GM12874 (cell line): ENCODE measurements at regions not wholly inside any gene's neighbourhood (a gene's known extent, or its start where the extent isn't known, plus 50 kb on each side); places are given as distances from the start of the nearest gene placed in this dataset.

Source experiments
- CTCF ChIP-seq: IDR thresholded peaks from 2 replicates; pipeline ENCODE4 v1.5.1; 2011; ENCODE audit warnings: low read depth, mild to moderate bottlenecking, control low read depth, low read length, moderate library complexity; ENCODE audit not compliant: insufficient read depth

- TF ChIP-seq CTCF, result no peak
Observed at GRCh38 chr2:19127616-19128015, 230.8 kb downstream of the OSR1 start.

GRCh38 chr2:19125901-19126680 is 232.3 kb downstream of the OSR1 start:
- no peak for TF ChIP-seq CTCF

GRCh38 chr2:19124135-19124534 is 234.3 kb downstream of the OSR1 start:
- TF ChIP-seq CTCF, result no peak

GRCh38 chr2:19123556-19123955 is 234.9 kb downstream of the OSR1 start:
- TF ChIP-seq CTCF, result no peak

GRCh38 chr2:19122220-19122619 is 236.2 kb downstream of the OSR1 start:
- TF ChIP-seq CTCF, result no peak

- TF ChIP-seq CTCF, result no peak
Observed at GRCh38 chr2:19120941-19121750, 237.3 kb downstream of the OSR1 start.

GRCh38 chr2:19120181-19120580 is 238.2 kb downstream of the OSR1 start:
- no peak for TF ChIP-seq CTCF
